LoVo (cell line): ENCODE measurements at regions not wholly inside any gene's neighbourhood (a gene's known extent, or its start where the extent isn't known, plus 50 kb on each side); places are given as distances from the start of the nearest gene placed in this dataset.

ENCODE experiments used
- DNase-seq: peaks from one replicate; pipeline ENCODE4 v3.0.0-alpha.2; 2016; ENCODE audit warnings: low spot score

DNA sequence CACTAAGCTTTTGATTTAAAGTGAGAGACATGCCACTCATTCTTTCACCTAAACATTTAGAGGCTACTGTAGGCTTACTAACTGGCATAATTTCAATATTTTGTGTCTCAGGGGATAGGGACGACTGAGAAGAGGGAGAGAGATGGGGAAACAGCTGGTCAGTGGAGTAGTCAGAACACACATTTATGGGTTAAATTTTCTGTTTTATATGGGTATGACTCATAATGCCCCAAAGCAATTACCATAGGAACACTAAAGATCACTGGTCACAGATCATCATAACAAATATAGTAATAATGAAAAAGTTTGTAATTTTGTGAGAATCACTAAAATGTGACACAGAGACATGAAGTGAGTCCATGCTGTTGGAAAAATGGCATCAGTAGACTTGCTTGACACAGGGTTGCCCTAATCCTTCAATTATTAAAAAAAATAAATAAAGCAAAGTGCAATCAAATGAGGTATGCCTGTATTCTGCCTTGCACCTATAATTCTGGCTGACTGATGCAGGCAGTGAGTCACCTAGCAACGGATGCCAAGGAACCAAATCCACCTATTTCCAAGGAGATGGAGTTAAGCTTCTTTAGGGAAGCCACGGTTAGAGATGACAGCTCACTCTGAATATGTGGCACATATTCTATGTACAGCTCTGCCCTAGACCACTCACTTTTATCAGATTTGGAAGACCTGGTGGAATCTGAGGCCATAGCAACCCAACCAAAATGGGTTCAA is 166.1 kb downstream of the MARCHF11 start:
- no peak for DNase-seq

DNA sequence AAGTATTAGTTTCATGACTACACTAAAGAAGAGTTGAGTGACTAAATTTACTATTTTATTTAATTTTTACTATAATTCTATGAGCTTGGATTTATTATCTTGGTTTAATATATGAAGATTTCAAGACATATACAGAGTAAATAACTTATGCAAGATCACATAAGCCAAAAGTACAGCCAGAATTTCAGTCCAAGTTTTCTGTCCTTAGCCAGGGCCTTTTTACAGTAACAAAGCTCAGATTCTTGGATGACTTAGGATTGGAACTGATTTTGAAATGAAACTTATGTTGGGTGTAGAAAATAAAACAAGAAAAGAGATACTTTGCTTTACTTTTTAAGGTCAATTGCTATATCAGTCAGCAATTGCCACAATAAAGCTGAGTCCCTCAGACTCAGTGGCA is 170.3 kb downstream of the MARCHF11 start:
- no peak for DNase-seq

DNA sequence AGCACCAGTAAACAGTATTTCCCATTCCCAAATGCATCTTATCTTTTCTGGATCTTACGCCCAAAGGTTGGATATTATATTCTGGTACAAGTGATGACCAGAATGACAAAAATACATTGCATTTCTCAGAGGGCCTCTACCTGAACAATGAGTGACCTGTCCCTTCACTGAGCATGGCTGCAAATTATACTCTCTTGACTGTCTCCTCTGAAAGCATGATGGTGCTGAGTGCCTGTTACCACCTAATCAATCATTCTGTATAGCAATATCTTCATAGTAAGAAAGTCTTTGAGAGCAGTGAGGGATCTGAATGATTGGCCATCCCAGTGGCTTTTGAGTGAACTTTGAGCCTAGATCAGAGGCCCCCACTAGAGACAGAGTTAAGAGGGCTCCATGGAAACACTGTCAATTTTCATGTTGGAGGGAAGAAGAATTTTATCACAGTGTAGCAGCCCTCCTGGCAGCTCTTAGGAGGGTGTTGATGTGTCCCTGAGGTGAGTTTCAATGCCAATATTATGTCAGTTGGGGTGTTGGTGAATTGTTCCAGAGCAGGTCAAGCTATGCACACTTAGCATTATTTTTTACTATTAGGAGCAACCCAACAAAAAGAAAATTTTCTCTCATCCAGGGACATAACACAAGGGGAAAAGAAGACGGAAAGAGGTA is 171.7 kb downstream of the MARCHF11 start:
- no peak for DNase-seq

- DNase-seq = no peak
Measured at GRCh38 chr5:16005225-16005624, 174.4 kb downstream of the MARCHF11 start.

DNA sequence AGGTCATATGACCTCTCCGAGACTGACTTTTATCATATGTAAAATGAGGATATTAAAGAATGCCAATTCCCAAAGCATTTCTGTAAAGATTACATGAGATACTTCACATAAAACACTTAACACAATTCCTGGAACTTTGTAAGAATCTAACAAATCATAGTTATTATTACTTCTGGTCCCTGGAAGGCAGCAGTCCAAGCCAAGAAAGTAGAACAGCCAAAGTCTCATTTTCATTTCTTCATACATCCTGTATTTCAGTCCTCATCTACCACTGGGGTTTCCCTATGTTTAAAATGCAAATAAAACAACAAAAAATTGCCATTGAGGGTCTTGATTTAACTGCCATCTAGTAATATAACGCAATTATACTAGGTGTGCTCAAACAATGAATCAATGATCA is 179.5 kb downstream of the MARCHF11 start:
- DNase-seq = no peak

- peak; percentile 29 for DNase-seq
Measured at GRCh38 chr5:15995341-15996052, 184.1 kb downstream of the MARCHF11 start.

- no peak for DNase-seq
Measured at GRCh38 chr5:15993919-15994318, 185.7 kb downstream of the MARCHF11 start.

DNA sequence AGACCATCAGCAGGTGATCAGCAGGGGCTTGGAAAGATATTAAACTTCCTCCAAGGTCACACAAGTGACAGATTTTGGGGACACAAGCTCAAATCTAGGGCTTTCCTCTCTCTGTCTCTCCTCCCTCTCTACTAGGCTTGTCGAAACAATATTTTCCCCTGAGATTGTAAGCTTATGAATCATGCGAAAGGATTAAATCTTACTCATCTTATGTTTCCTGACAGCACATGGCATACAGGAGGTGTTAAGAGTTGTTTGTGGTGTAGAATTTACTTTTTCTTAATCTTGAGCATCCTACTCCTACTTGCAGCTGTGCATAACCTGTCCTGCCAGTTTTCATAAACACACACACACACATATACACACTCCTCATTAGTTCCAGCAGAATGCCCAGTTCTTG is 186.3 kb downstream of the MARCHF11 start:
- no peak for DNase-seq

GRCh38 chr5:15992918-15993317 is 186.7 kb downstream of the MARCHF11 start:
- DNase-seq = no peak

GRCh38 chr5:15991586-15991985 is 188.0 kb downstream of the MARCHF11 start:
- DNase-seq = no peak
